GM08714 (cell line): ENCODE measurements at regions not wholly inside any gene's neighbourhood (a gene's known extent, or its start where the extent isn't known, plus 50 kb on each side); places are given as distances from the start of the nearest gene placed in this dataset.

ENCODE experiments used
- H3K4me3 ChIP-seq: fragments of 200-500 bp; sonication (Bioruptor generic); 2 replicates; pipeline ENCODE4 v1.5.1; 2014; ENCODE audit warnings: mild to moderate bottlenecking, low read length, inconsistent platforms
- ZNF274 ChIP-seq: IDR thresholded peaks from 2 replicates; pipeline ENCODE4 v1.6.1; 2012; ENCODE audit warnings: mild to moderate bottlenecking, low read depth, low read length

GRCh38 chr20:60704147-60704546, 547.9 kb upstream of the CDH4 start:
- no peak overlapping the region for H3K4me3 ChIP-seq
- no peak for TF ChIP-seq ZNF274

- H3K4me3 ChIP-seq = no peak overlapping the region
- no peak for TF ChIP-seq ZNF274
Measured at GRCh38 chr20:60713396-60713795, 538.7 kb upstream of the CDH4 start.

GRCh38 chr20:60715172-60715571, 536.9 kb upstream of the CDH4 start:
- no peak for TF ChIP-seq ZNF274
- no peak overlapping the region for H3K4me3 ChIP-seq

- TF ChIP-seq ZNF274 = no peak
- no peak overlapping the region for H3K4me3 ChIP-seq
Measured at GRCh38 chr20:60718743-60719480, 533.1 kb upstream of the CDH4 start.

GRCh38 chr20:60725311-60725906, 526.7 kb upstream of the CDH4 start:
- TF ChIP-seq ZNF274 = no peak
- H3K4me3 ChIP-seq = no peak overlapping the region

GRCh38 chr20:60727425-60727824, 524.6 kb upstream of the CDH4 start:
- no peak for TF ChIP-seq ZNF274
- H3K4me3 ChIP-seq = no peak overlapping the region

- no peak for TF ChIP-seq ZNF274
- no peak overlapping the region for H3K4me3 ChIP-seq
Measured at GRCh38 chr20:60728705-60729104, 523.4 kb upstream of the CDH4 start.

- H3K4me3 ChIP-seq = no peak overlapping the region
- TF ChIP-seq ZNF274 = no peak
Measured at GRCh38 chr20:60729135-60729900, 522.7 kb upstream of the CDH4 start.

- no peak for TF ChIP-seq ZNF274
- no peak overlapping the region for H3K4me3 ChIP-seq
Measured at GRCh38 chr20:60732322-60732721, 519.7 kb upstream of the CDH4 start.

GRCh38 chr20:60748086-60748485, 504.0 kb upstream of the CDH4 start:
- no peak overlapping the region for H3K4me3 ChIP-seq

GRCh38 chr20:60749804-60750602, 502.1 kb upstream of the CDH4 start:
- TF ChIP-seq ZNF274 = no peak
- H3K4me3 ChIP-seq = no peak overlapping the region

More at GRCh38 chr20:60748086-60748485, 504.0 kb upstream of the CDH4 start:
- TF ChIP-seq ZNF274 = no peak

- no peak overlapping the region for H3K4me3 ChIP-seq
Measured at GRCh38 chr20:60750909-60751308, 501.2 kb upstream of the CDH4 start.

GRCh38 chr20:60751826-60752225, 500.2 kb upstream of the CDH4 start:
- TF ChIP-seq ZNF274 = no peak
- no peak overlapping the region for H3K4me3 ChIP-seq

More at GRCh38 chr20:60750909-60751308, 501.2 kb upstream of the CDH4 start:
- TF ChIP-seq ZNF274 = no peak
